SK-N-SH treated with all-trans-retinoic acid at 6 μM for 48 hours (cell line): ENCODE measurements at regions not wholly inside any gene's neighbourhood (a gene's known extent, or its start where the extent isn't known, plus 50 kb on each side); places are given as distances from the start of the nearest gene placed in this dataset.

Experiments used
- BACH2 ChIP-seq: fragments of 250-450 bp; sonication (Bioruptor Pico); IDR thresholded peaks from 2 replicates; pipeline ENCODE4 v1.9.0; 2021; ENCODE audit warnings: mild to moderate bottlenecking, borderline replicate concordance
- CREB5 ChIP-seq: fragments of 250-450 bp; sonication (Bioruptor Pico); IDR thresholded peaks from 2 replicates; pipeline ENCODE4 v1.5.1; 2020; ENCODE audit warnings: low read depth, mild to moderate bottlenecking, moderate library complexity
- ESRRG ChIP-seq: fragments of 250-450 bp; sonication (Bioruptor Pico); IDR thresholded peaks from 2 replicates; pipeline ENCODE4 v1.6.1; 2021; ENCODE audit warnings: mild to moderate bottlenecking
- RARB ChIP-seq: fragments of 250-450 bp; sonication (Bioruptor Pico); IDR thresholded peaks from 2 replicates; pipeline ENCODE4 v1.8.0; 2021; ENCODE audit warnings: mild to moderate bottlenecking, moderate library complexity
- ZC3H10 ChIP-seq: fragments of 250-450 bp; sonication (Bioruptor Pico); IDR thresholded peaks from 2 replicates; pipeline ENCODE4 v1.5.1; 2021; ENCODE audit warnings: mild to moderate bottlenecking, moderate library complexity
- ZFP30 ChIP-seq: fragments of 450-650 bp; formaldehyde crosslinking; IDR thresholded peaks from 2 replicates; pipeline ENCODE4 v1.5.0; 2022; ENCODE audit warnings: mild to moderate bottlenecking, moderate library complexity
- ZNF70 ChIP-seq: fragments of 450-650 bp; formaldehyde crosslinking; IDR thresholded peaks from 2 replicates; pipeline ENCODE4 v1.5.0; 2020; ENCODE audit warnings: mild to moderate bottlenecking, moderate library complexity

GRCh38 chr2:240368781-240369331 lies 66.6 kb upstream of the GPC1 start:
- TF ChIP-seq CREB5 (CRISPR knock-in tag) (no peak), ZNF70 (CRISPR knock-in tag) (no peak), RARB (CRISPR knock-in tag) (no peak), BACH2 (CRISPR knock-in tag) (no peak), ZFP30 (CRISPR knock-in tag) (no peak), ESRRG (CRISPR knock-in tag) (no peak), ZC3H10 (CRISPR knock-in tag) (no peak)
